GM13976 (cell line): ENCODE measurements at regions not wholly inside any gene's neighbourhood (a gene's known extent, or its start where the extent isn't known, plus 50 kb on each side); places are given as distances from the start of the nearest gene placed in this dataset.

ENCODE experiments used
- DNase-seq: peaks from one replicate; pipeline ENCODE4 v3.0.0; 2012; ENCODE audit warnings: low spot score
- in situ Hi-C: fragments of 300-500 bp; cut with MboI; formaldehyde crosslinking; loops from one replicate; pipeline ENCODE4 v1.12.0; 2022; ENCODE audit warnings: low sequenced_read_pairs, mixed read lengths, inconsistent platforms; ENCODE audit not compliant: unreplicated experiment
- TF ChIP-seq, protein P1 (sequence below): IDR thresholded peaks from 2 replicates; pipeline ENCODE4 v1.5.1; 2012; ENCODE audit warnings: borderline replicate concordance, mild to moderate bottlenecking; ENCODE audit not compliant: insufficient read depth; ENCODE audit errors: extremely low read depth, missing control alignments, control extremely low read depth

DNA sequence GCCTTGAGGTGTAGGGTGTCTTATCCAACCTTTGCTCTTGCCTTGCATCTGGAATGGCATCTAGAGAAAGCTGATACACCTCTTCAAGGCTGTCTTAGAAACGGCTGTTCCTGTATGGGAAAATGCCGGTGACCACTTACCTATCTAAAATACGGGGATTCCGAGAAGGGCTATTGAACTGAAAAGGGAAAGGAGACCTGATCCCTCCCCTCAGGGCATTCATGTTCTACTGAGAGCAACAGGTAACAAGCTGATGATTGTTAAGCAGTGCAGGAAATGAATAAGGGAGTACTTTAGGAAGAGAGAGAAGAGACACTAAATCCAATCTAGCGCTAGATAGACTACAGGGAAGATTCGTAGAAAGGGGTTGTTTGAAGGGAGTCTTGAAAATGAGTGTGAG is 1388.1 kb downstream of the FAM181B start:
- TF ChIP-seq, protein P1, sequence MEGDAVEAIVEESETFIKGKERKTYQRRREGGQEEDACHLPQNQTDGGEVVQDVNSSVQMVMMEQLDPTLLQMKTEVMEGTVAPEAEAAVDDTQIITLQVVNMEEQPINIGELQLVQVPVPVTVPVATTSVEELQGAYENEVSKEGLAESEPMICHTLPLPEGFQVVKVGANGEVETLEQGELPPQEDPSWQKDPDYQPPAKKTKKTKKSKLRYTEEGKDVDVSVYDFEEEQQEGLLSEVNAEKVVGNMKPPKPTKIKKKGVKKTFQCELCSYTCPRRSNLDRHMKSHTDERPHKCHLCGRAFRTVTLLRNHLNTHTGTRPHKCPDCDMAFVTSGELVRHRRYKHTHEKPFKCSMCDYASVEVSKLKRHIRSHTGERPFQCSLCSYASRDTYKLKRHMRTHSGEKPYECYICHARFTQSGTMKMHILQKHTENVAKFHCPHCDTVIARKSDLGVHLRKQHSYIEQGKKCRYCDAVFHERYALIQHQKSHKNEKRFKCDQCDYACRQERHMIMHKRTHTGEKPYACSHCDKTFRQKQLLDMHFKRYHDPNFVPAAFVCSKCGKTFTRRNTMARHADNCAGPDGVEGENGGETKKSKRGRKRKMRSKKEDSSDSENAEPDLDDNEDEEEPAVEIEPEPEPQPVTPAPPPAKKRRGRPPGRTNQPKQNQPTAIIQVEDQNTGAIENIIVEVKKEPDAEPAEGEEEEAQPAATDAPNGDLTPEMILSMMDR = no peak
- in situ Hi-C loops = no loop called here
- no peak for DNase-seq

DNA sequence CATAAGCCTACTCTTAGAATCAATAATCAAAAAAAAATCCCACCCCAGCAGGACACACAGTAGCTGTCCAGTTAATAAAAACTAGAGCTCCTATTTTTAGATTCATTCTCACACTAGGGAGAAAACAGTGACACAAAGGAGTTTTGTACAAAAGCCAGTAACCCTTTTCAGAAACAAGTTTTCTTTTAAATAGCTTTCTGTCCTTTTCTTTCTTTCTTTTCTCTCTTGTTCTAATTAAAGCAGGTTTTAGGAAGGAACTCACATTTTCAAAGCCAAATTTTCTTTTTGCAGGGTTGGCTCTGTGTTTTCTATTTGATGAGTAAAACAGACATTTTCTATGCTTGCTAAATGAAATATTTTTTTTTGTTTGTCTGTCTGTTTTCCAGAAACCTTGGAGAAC is 1390.7 kb downstream of the FAM181B start:
- DNase-seq = no peak
- in situ Hi-C loops = no loop called here
- TF ChIP-seq, protein P1 = no peak

DNA sequence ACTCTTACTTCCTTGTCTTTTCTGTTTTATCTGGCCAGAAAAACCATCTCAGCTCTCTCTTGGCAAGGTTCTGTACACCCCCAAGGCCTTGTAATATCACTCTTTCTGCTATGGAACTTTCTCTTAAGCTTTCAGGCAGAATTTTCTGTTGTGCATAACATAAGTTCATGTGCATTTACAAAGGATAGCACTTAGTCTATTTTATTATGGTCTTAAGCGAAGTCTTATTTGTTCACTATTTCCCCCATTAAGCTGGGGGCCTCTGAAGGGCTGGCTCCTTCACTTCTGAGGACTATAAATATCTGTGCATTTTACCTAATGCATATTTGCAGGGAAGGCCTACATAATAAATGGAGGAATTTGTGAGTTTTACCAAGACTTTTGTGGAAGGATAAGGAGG is 1393.4 kb downstream of the FAM181B start:
- in situ Hi-C loops = no loop called here
- no peak for DNase-seq
- TF ChIP-seq, protein P1 = no peak

DNA sequence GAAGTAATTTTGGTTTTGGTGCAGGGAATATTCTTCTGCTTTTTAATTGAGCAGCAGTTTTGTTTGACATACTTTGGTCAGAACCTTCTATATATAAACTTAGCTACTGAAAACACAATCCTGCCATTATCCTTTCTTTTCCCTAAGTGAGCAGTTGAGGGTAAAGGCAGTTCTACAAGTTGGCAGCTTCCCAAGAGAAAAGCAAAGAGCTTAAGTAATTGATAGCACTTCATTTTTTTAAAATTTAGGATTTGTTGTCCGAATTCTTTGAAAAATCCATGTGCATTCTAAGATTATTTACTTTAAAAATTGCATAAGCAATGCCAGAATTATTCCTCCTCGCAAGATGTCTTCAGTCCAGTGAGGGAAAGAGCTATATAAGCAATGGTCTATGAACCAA is 1394.1 kb downstream of the FAM181B start:
- TF ChIP-seq, protein P1 = no peak
- in situ Hi-C loops = no loop called here
- no peak for DNase-seq

DNA sequence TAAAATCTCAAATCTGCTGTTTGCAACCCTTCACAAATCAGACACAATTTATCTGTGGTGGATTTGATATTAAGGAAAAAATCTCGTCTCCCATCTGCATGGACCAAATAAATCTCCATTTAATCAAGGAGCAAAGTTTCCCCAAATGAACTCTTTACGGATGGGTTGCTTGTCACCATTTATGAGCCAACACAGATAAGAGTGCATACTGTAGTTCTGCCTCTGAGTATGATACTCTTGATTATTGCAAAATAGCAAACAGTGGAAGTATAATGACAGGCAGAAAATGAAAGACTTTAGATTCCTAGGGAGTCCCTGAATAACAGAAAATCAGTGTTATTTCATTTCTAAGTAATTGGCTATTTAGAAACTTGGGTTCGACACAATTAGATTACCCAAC is 1395.9 kb downstream of the FAM181B start:
- in situ Hi-C loops = no loop called here
- TF ChIP-seq, protein P1 = no peak
- no peak for DNase-seq

DNA sequence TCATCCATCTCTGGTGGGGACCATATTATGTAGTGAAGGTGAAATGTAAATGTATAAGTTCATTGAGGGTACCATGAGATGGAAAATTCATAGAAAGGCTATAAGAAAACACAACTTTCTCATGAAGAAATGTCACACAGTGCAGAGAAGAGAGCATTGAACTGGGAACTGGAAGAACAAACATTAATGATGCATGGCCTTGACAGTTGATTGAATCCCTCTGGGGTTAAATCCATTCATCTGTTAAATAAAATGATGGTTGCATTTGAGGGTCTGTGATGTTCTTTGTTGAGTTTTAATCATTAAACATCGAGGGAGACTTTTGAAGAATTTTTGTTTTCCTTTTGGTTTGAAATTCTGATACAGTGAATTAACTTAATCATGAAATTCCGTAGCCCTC is 1401.4 kb downstream of the FAM181B start:
- DNase-seq = no peak
- TF ChIP-seq, protein P1 = no peak
- in situ Hi-C loops = no loop called here
